ENCODE measurements at regions not wholly inside any gene's neighbourhood (a gene's known extent, or its start where the extent isn't known, plus 50 kb on each side); places are given as distances from the start of the nearest gene placed in this dataset.

DNA sequence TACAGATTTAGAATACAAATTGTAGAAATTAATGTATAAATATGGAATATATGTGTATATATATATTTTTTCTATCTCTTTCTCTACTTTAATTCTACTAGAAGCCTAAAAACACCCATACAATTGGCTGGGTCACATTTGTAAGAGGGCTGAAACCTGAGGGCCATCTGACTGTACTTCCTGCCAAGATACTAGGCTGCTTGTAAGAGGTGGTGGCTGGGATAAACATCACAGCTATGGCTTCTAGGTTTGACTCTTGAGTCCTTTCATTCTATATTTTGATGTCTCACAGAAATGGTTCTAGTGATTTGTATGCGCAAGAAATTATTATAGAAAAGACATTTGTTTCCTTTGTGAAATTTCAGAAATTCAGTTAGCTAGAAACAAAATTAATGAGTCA is 1155.2 kb upstream of the B3GALT2 start:
- DNase-seq (ENCODE audit: low spot score): no peak

DNA sequence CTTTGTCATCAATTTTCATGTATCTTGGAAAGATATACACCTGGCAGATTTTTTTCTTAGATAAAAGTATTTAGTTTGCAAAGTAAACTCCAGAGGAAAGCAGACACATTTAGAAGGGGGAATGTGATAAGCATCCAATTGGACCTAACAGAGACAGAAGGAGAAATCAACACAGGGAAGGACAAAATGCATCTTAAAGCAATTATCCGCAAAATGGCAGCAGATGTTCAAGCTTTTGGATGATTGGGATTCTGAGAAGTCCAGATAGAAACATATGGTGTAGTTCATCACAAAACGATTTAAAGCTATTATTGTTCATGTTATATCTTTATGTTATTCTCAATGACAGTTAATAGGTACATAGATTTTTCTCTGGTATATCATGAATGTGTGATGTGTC is 1153.1 kb upstream of the B3GALT2 start:
- no peak for DNase-seq (ENCODE audit: low spot score)

DNA sequence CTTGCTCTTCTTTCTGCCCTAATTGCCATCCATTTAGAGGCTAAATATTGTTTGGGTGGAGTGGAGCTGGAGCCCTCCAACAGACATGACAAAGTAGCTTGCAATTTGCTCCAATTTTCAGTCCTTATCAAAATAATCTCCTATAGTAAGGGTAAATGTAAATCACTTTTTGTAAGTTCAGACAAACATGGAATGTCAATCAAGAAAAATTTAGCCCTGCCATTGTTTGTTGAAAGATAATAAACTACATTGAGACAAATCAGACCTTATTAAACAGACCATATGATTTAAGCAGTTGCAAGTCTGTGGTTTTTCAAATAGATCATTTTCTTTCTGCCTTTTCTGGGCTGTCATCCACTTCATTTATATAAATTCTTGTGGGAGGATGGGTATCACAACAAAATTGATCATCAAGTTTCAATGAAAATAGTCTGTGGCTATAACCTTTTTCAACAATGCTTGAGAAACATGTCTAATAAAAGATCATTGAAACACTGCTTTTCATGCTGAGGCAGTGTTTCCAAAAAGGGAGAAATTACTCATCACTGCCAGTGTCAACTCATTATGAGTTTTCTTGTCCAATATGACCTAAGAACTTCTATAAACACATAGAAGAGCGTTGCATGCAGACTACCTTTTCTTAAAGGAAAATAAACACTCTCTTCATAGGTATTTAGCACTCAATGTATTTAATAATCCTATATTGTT is 1152.0 kb upstream of the B3GALT2 start:
- DNase-seq (ENCODE audit: low spot score): no peak

DNA sequence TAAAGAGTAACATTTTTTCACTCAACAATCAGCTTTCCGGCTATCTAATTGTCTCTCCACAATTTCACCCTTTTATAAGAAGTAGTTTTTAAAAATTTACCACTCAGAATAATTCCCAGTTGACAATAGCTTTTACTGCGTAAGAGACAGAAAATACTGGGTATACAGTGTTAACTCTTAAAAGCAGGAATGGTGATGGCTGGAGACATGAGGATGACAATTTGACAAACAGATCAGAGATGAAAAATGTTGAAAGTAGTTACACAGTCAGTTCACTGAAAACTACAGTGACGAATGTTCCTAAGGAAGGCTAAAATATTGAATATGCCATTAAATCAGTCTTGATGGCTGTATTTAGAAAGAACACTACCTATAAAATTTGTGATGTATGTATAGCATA is 1146.8 kb upstream of the B3GALT2 start:
- DNase-seq (ENCODE audit: low spot score): no peak

DNA sequence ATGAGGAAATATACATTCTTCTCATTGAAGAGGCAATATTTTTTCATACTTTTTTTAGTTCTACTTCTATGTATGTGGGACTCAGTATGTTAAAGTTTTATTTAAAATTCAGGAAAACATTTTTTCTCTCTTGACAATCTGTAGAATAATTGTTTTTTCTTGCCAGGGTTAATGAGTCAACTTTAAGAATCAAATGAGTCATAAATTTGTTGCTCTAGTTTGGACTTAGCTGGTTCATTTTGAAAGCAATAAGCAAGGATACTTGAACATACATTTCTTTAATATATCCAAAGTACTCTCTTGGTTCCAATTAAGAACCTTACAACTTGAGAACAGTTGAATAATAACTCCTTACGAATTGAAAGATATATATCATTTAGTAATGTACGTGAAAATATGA is 1145.3 kb upstream of the B3GALT2 start:
- DNase-seq (ENCODE audit: low spot score): no peak

DNA sequence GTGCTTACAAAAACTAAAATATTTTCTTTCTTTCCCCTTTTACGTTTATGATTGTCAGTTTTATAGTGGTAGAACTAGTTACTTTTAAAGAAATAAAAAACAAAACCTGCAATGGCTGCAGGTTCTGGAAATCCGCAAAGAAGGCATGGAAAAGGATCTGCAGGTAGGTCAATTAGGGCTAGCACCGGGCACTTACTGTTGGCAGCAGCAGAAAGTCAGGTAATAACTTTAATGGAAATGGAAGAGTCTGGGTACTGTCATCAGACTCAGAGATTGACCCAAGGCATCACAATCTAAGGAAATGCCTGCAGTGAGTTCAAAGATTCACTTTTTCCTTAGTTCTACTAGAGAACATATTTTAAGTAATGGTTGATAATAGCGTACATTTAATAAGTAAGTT is 1136.3 kb upstream of the B3GALT2 start:
- DNase-seq (ENCODE audit: low spot score): no peak

DNA sequence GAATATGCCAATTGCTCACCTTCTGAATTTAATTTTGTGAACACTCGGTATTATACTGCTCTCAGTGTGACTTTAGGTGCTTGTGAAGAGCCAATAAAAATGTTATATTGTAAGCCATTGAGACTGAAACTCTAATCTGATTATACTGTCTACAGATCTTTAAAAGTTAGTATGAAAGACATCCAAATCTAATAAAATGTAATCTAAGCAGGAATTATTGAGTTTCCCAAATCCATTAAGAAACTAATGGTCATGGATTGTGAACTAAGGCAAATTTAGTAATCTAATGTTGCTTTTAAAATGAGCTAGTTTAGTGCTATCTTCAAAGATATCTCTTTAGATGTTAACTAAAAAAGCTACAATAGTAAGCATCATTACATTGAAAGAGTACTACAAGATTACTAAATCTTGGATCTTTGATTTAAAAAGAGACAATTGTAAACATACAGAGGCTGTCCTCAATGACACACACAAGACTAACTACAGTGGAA is 1132.4 kb upstream of the B3GALT2 start:
- DNase-seq (ENCODE audit: low spot score): no peak

DNA sequence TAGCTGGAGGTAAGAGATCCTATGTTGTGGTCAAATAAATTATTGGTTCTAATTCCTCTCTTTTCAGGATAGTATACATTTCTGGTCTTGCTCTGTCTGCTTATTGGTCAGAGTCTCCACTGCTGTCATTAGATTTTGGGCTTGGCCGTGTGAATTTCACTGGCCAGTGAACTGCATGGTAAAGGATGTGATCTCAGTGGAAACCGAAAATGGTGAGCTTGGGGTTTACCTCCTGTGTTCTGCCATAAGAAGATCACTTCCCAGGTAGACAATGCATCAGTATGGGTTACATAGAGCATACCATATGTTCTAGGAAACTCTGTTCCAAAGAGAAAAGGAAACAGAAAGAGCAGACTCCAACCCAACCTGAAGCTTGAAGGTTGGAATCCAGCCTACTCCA is 1123.3 kb upstream of the B3GALT2 start:
- DNase-seq (ENCODE audit: low spot score): no peak

DNA sequence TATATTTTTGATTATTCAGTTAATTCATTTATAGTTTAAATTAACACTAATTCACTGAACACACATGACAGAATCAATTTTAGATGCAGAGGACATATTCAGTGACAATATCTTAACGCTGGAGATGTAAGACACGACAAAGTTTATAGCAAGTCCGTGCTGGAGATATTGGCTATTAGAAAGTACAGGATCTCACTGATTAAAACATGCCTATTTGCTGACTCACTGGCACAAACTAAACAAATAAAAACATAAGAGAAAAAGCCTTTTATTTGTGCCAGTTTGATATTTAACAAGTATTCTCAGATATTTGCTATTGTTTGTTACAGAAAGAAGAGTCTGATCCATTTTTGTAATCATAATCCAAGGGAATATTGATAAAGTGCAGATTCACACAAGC is 1122.9 kb upstream of the B3GALT2 start:
- no peak for DNase-seq (ENCODE audit: low spot score)

DNA sequence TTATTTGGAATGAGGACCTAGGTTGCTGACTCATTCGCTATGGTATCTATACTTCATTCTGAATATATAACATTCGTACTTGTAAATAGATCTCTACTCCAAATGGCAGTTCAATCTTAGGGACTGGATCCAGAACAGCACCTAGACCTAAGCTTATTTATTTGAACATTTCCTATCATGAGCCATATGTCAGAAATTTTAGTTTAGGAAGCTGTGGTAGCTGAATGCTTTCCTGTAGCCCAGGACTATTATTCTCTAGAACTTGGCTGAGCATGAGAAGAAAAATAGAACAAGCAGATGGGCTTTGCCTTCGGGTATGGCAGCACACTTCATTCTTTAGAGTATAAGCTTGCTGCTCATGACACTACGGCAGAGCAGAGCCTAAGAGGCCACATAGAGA is 1114.4 kb upstream of the B3GALT2 start:
- DNase-seq (ENCODE audit: low spot score): no peak

DNA sequence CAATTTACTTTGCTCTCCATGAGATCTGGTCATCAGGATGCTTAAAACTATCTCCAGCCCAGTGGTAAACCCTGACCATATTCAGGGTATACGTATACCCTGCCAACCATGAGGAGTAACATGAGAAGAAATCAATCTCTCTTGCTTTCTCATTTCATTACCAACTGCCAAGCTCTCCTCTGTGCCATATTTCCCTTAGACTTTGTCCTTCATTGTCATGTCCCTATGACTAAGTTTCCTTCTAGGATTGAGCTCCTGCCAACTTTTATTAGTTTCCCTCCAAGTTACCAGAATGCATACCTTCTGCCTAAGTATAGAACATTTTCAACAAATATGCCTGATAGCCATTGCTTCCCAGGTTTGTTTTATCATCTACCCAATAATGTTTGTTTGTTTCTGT is 1113.9 kb upstream of the B3GALT2 start:
- no peak for DNase-seq (ENCODE audit: low spot score)

DNA sequence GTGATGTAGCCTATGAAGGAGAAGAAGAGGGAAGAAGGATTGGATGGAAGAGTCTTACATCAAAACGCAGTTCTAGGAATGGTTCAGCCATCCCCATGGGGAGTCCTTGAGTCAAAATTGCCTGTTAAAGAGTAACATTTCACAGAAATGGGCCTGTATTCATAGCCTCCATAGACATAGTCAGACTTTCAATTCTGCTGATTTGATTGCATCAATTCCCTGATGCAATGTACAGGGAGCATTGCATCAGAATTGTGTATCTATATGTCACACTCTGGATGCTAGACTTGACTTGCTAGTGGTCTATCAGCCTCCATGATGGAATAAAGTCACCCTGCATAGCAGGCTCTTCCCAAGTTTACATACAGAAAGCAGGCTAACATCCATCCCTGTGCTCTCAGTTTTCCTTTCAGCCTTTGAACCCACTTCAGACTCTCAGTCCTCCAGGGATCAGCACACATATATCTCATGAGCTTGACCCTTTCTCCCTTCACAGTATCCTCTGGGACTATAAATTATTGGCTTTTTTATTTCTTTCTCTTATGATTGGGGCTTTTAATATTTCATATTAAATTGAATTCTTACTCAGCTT is 1111.7 kb upstream of the B3GALT2 start:
- DNase-seq (ENCODE audit: low spot score): no peak

DNA sequence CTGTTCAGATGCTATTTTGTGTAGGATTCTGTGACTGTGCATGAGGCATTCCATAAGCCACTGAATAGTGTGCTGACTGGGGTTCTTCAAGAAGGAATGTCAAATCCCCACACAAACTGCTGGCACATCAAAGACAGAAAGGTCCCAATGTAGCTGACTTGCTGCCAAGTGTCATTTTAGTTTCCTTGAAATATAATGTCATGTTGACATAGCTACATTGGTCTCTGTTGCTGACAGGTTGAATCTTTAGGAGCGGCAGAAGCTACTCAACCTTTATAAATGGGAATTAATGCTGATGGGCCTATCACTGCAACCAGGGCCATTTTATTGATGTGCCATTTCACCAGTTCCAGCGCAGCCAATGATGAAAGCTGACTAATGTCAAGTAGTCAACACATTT is 1110.7 kb upstream of the B3GALT2 start:
- DNase-seq (ENCODE audit: low spot score): no peak

DNA sequence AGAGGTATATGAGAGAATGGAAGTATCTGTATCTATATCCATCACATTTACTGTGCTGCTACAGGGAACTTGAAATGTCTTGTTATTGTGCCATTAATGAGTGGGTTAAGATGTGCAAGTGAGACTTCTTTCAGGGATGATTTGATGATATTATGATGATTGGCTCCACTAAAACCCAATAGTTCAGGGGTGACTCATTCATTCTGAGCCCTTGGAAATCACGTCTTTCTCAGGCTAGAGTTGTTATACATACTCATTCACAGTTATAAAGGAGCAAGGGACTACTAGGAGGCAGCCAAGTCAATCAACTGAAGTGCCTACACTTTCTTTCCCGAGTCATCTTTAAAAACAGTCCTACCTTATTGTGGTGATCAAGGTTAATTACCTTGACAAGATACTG is 1109.8 kb upstream of the B3GALT2 start:
- no peak for DNase-seq (ENCODE audit: low spot score)

DNA sequence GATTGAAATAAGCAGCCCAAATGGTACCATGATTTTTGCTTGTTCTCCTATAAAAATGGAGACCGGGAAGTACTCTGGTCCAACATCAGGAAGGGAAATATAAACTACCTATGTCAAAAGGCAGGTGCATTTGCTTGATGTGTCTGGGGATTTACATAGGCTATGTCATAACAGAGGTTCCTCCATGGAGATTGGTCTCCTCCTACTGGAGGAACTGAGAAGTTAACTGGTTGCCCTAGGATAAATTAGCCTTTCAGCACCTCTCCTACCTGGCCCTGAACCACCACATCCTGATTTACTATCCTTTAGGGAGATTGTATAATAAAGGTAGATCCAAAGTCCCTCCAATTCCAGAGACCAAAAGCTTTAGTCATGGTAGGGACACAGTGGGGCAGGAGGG is 1109.3 kb upstream of the B3GALT2 start:
- DNase-seq (ENCODE audit: low spot score): no peak

DNA sequence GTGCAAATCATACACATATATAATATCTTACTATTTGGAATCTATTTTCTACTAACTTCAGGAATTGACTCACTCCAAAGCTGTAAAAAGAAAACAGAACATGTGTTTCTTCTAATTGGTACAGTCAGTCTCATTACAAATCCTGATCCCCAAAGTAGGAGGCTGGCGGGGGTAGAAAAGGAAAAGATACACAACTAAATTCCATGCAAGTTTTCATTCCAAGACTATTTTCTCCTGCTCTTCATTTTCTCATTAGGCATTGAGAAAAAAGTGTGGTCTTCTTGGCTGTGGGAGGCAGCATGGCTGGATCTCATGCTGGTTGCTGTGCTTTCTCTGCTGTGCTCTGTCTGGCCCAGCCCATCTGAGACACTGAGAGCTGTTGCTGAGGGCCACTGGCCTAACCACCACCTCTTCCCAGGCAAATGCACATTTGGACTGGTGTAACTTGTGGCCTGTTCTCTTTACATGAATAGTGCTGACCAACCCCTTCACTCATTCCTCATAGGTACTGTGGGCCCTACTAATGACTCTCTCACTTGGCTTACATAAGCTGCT is 1107.5 kb upstream of the B3GALT2 start:
- DNase-seq (ENCODE audit: low spot score): no peak

DNA sequence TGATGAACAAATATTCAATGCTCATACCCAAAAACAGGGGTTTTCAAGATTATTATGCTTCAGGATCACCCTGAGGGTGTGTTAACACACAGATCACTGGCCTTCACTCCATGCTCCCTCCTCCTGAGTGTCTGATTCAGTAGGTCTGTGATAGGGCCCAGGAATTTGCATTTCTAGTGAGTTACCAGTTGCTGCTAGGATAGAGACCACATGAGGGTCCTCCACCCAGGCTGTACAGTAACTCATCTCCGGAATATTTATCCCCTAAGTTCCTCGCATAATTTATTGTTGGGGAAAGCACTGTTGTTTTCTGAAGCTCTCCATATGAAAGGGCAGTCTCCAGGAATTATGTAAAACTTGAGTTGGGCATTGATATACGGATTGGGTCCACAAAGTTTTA is 1106.6 kb upstream of the B3GALT2 start:
- DNase-seq (ENCODE audit: low spot score): no peak

DNA sequence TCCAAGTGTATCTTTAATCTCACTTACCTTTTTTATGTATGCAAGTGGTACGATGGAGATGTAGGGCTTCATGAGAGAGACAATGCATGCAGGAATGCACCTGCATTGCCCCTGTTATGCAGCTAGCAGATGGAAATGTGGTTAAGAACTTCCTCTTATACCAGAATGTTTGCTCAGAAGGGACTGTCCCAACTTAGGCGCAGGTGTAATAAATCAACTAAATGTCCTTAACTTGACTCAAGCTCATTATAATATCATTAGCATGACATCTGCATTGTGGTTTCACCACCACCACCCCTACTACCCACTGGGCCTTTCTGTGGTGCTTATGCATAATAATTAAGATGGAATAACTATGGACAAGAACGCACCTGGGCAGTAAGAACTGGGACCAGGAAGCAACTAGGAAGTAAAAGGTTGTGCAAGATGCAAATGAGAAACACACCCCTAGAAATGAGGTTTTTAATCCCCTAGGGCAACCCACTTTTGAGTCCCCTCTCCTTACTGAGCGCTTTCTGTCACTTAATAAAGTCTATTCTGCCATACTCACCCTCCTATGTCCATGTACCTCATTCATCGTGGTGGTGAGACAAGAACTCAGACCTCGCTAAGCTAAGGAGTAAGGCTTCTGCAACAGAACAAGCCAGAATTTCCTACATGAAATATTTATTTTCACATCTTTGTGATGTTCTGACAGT is 1103.3 kb upstream of the B3GALT2 start:
- DNase-seq (ENCODE audit: low spot score): no peak

DNA sequence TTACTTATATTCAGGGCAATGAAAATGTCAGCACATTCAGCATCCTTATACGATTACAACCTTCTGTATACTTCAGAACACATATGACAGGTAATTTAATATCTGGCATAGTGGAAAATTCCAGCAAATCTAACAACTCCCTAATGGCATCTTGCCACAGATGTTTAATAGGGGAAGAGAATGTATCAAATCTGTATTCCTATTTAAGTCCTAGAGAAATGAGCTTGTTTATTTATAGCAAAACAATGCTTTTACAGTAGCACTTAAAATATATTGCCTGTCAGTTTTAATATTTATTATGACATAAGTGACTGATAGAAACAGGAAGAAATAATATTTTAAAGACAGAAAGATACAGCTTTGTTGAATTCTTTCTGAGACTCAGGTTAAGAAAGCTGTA is 1101.8 kb upstream of the B3GALT2 start:
- DNase-seq (ENCODE audit: low spot score): no peak

DNA sequence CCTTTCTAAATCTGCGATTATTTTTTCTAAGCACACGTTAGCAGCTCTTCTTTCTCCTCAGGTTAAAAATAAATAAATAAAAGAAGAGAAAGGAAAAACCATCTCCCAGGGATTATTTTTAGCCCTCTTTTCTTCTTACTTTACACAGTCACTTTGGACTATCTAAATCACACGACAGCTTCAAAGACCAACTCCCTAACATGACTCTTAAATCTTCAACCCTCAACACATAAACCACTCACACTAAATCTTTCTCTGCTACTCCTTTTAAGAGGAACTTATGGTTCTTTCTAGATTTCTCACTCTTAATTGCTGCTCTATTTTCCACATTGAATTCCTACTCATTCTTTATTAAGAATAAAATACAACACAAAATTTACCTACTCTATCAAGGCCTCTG is 1095.0 kb upstream of the B3GALT2 start:
- no peak for DNase-seq (ENCODE audit: low spot score)

DNA sequence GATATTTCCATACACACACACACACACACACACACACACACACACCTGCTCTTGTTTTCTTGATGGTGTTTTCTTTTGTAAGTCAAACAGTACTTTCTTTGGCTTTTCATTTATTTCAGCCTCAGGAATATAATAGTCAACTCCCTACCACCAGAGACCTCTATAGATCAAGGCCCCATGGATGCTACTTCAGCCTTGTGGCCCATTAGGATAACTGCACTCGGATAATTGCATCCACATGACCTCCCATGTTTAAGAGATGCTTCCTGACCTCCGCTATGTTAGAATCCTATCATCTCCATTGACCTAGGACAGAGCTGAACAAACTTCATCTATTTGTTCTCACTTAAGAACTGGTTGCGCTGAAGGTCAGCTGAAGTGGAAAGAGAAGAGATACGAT is 1094.0 kb upstream of the B3GALT2 start:
- DNase-seq (ENCODE audit: low spot score): no peak

DNA sequence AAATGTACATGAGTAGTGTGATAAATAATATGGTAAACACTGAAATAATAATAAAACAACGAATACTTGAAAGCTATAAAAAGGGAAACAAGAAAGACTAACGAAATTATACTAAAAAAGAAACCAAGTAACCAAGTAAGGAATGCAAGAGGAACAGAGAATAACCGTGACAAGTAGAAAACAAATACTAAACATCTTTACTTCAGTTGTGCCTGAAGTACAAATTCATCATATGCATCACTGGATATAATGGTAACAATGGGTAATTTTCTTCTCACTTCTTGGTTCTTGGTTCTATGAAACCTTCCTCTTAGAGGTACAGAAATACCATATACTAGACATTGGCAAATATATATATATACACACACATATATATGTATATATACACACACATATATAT is 1093.6 kb upstream of the B3GALT2 start:
- DNase-seq (ENCODE audit: low spot score): no peak

DNA sequence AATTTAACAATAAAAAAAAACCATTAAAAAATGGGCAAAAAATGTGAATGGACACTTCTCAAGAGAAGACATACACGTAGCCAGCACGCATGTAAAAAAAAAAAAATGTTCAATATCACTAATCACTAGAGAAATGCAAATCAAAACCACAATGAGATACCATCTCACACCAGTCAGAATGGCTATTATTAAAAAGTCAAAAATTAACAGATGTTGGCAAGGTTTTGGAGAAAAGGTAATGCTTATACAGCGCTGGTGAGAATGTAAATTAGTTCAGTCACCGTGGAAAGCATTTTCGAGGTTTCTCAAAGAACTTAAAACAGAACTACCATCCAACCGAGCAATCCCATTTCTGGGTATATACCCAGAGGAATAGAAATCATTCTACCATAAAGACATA is 1091.5 kb upstream of the B3GALT2 start:
- no peak for DNase-seq (ENCODE audit: low spot score)
